OCI-LY1 (cell line): ENCODE measurements at regions not wholly inside any gene's neighbourhood (a gene's known extent, or its start where the extent isn't known, plus 50 kb on each side); places are given as distances from the start of the nearest gene placed in this dataset.

Experiments used
- H2AFZ ChIP-seq: fragments of 200-600 bp; sonication (generic), shearing (Covaris generic); 2 replicates; pipeline ENCODE4 v1.6.0; 2014; ENCODE audit warnings: antibody characterized with exemption, mild to moderate bottlenecking, low read length
- H3F3A ChIP-seq: fragments of 200-600 bp; sonication (generic), shearing (Covaris generic); 2 replicates; pipeline ENCODE4 v1.6.0; 2014; ENCODE audit warnings: mild to moderate bottlenecking, antibody characterized with exemption, low read length, moderate library complexity; ENCODE audit not compliant: insufficient read depth
- H3K27ac ChIP-seq: fragments of 200-600 bp; sonication (generic); 2 replicates; pipeline ENCODE4 v1.5.1; 2014; ENCODE audit warnings: low read length, mixed run types, mild to moderate bottlenecking, low read depth; ENCODE audit not compliant: poor library complexity, severe bottlenecking
- H3K27me3 ChIP-seq: fragments of 200-600 bp; sonication (generic); 2 replicates; pipeline ENCODE4 v1.6.0; 2014; ENCODE audit warnings: antibody characterized with exemption, mild to moderate bottlenecking, low read length, moderate library complexity; ENCODE audit not compliant: insufficient read depth
- H3K36me3 ChIP-seq: fragments of 200-600 bp; sonication (generic); 2 replicates; pipeline ENCODE4 v1.6.1; 2014; ENCODE audit warnings: mild to moderate bottlenecking, antibody characterized with exemption, low read length, moderate library complexity, mixed read lengths; ENCODE audit not compliant: insufficient read depth
- H3K4me1 ChIP-seq: fragments of 200-600 bp; sonication (generic); 2 replicates; pipeline ENCODE4 v1.5.1; 2014; ENCODE audit warnings: mild to moderate bottlenecking, low read length, moderate library complexity; ENCODE audit not compliant: insufficient read depth, severe bottlenecking
- H3K4me2 ChIP-seq: fragments of 200-600 bp; sonication (generic), shearing (Covaris generic); 2 replicates; pipeline ENCODE4 v1.6.1; 2014; ENCODE audit warnings: low read length
- H3K4me3 ChIP-seq: fragments of 200-600 bp; sonication (generic); 2 replicates; pipeline ENCODE4 v1.5.1; 2014; ENCODE audit warnings: low read length, low read depth, mild to moderate bottlenecking, mixed read lengths; ENCODE audit not compliant: poor library complexity, severe bottlenecking
- H3K79me2 ChIP-seq: fragments of 200-600 bp; shearing (Covaris generic); 2 replicates; pipeline ENCODE4 v1.6.1; 2016; ENCODE audit warnings: mixed run types, low read length, mixed read lengths; ENCODE audit not compliant: insufficient read depth
- H3K9ac ChIP-seq: fragments of 200-600 bp; sonication (generic), shearing (Covaris generic); 2 replicates; pipeline ENCODE4 v1.6.1; 2014; ENCODE audit warnings: mild to moderate bottlenecking, low read length, mixed read lengths
- H3K9me2 ChIP-seq: fragments of 200-600 bp; sonication (generic), shearing (Covaris generic); 2 replicates; pipeline ENCODE4 v1.6.1; 2014; ENCODE audit warnings: low read depth, mild to moderate bottlenecking, low read length, mixed read lengths
- H3K9me3 ChIP-seq: fragments of 200-600 bp; shearing (Covaris generic); 2 replicates; pipeline ENCODE4 v1.6.1; 2014; ENCODE audit warnings: low read length, mixed read lengths
- H4K20me1 ChIP-seq: fragments of 200-600 bp; sonication (generic), shearing (Covaris generic); 2 replicates; pipeline ENCODE4 v1.6.0; 2016; ENCODE audit warnings: mild to moderate bottlenecking, low read length; ENCODE audit not compliant: insufficient read depth
- CTCF ChIP-seq: fragments of 200-600 bp; sonication (generic), shearing (Covaris generic); IDR thresholded peaks from 2 replicates; pipeline ENCODE4 v1.5.1; 2017; ENCODE audit warnings: mild to moderate bottlenecking, antibody characterized with exemption, low read length, moderate library complexity, mixed read lengths
- EZH2 ChIP-seq: fragments of 200-600 bp; sonication (generic), shearing (Covaris generic); IDR thresholded peaks from 2 replicates; pipeline ENCODE4 v1.8.0; 2017; ENCODE audit warnings: borderline replicate concordance, mixed run types, mild to moderate bottlenecking, antibody characterized with exemption, low read length, moderate library complexity, mixed read lengths

- H3K9me2 ChIP-seq: no peaks in the 10 kb centered on the region
- H4K20me1 ChIP-seq: no peaks in the 10 kb centered on the region
- no peaks in the 10 kb centered on the region for H3K79me2 ChIP-seq
- no peak overlapping the region for H3K9ac ChIP-seq
- no peaks in the 10 kb centered on the region for H3F3A ChIP-seq
- H3K4me3 ChIP-seq: no peak overlapping the region
- TF ChIP-seq EZH2: no peak
- TF ChIP-seq CTCF: no peak
- H3K27me3 ChIP-seq: no peaks in the 10 kb centered on the region
- H3K4me1 ChIP-seq: no peaks in the 10 kb centered on the region
- no peak overlapping the region for H3K27ac ChIP-seq
- H3K36me3 ChIP-seq: no peaks in the 10 kb centered on the region
- H3K4me2 ChIP-seq: no peak overlapping the region
- H2AFZ ChIP-seq: no peak overlapping the region
- H3K9me3 ChIP-seq: no peaks in the 10 kb centered on the region
These were observed 233.5 kb downstream of the MATN1 start for GRCh38 chr1:30489737-30490389.

- no peak for TF ChIP-seq EZH2
- TF ChIP-seq CTCF: no peak
- Histone ChIP-seq H3K27ac (no peak overlapping the region), H4K20me1 (no peaks in the 10 kb centered on the region)
These were observed 235.0 kb downstream of the MATN1 start for GRCh38 chr1:30488324-30488913.

GRCh38 chr1:30487042-30487441 lies 236.3 kb downstream of the MATN1 start:
- Histone ChIP-seq H3K36me3 (no peaks in the 10 kb centered on the region), H4K20me1 (no peaks in the 10 kb centered on the region), H3F3A (no peaks in the 10 kb centered on the region), H3K9me2 (no peaks in the 10 kb centered on the region), H3K4me2 (no peak overlapping the region), H3K27ac (no peak overlapping the region), H3K27me3 (no peaks in the 10 kb centered on the region), H3K4me3 (no peak overlapping the region), H3K4me1 (no peaks in the 10 kb centered on the region), H3K9me3 (no peaks in the 10 kb centered on the region), H2AFZ (no peak overlapping the region), H3K9ac (no peak overlapping the region), H3K79me2 (no peaks in the 10 kb centered on the region)
- no peak for TF ChIP-seq CTCF

More at GRCh38 chr1:30488324-30488913, 235.0 kb downstream of the MATN1 start:
- H3K9me3 ChIP-seq: no peaks in the 10 kb centered on the region
- no peaks in the 10 kb centered on the region for H3F3A ChIP-seq
- H3K9me2 ChIP-seq: no peaks in the 10 kb centered on the region
- no peaks in the 10 kb centered on the region for H3K79me2 ChIP-seq
- H3K4me2 ChIP-seq: no peak overlapping the region
- no peaks in the 10 kb centered on the region for H3K4me1 ChIP-seq
- no peak overlapping the region for H3K4me3 ChIP-seq
- no peak overlapping the region for H2AFZ ChIP-seq
- H3K36me3 ChIP-seq: no peaks in the 10 kb centered on the region
- H3K9ac ChIP-seq: no peak overlapping the region
- H3K27me3 ChIP-seq: no peaks in the 10 kb centered on the region
